Uterus (tissue), 3 donors: ENCODE measurements at regions not wholly inside any gene's neighbourhood (a gene's known extent, or its start where the extent isn't known, plus 50 kb on each side); places are given as distances from the start of the nearest gene placed in this dataset.
"Not testable (repeated sequence)": the region's sequence is repeated elsewhere in the genome, so short reads cannot be mapped to it uniquely, and the experiment has no call there.

Source experiments
- DNase-seq, 2 donors: peaks; one replicate each; pipeline ENCODE4 v3.0.0-alpha.2; 2019 to 2020
- H3K27ac ChIP-seq, 2 donors: fragments of 200-600 bp; sonication (generic); 1 replicate in 1 of 2; 2 replicates in 1 of 2; pipeline ENCODE4 v1.5.1; 2016 to 2018
- H3K27me3 ChIP-seq, 2 donors: fragments of 200-600 bp; sonication (generic); one replicate each; pipeline ENCODE4 v1.5.1; 2018 to 2019; ENCODE audit warnings: control low read depth in 1 of 2
- H3K36me3 ChIP-seq, 2 donors: fragments of 200-600 bp; sonication (generic); one replicate each; pipeline ENCODE4 v1.5.1; 2019; ENCODE audit warnings: control low read depth in 1 of 2
- H3K4me1 ChIP-seq, 2 donors: fragments of 200-600 bp; sonication (generic); one replicate each; pipeline ENCODE4 v1.5.1; 2018 to 2019; ENCODE audit warnings: control low read depth in 1 of 2
- H3K4me3 ChIP-seq, 2 donors: fragments of 200-600 bp; sonication (generic); 1 replicate in 1 of 2; 2 replicates in 1 of 2; pipeline ENCODE4 v1.5.1; 2018 to 2019; ENCODE audit warnings: mild to moderate bottlenecking in 1 of 2
- H3K9me3 ChIP-seq, 2 donors: fragments of 200-600 bp; sonication (generic); one replicate each; pipeline ENCODE4 v1.5.1; 2019; ENCODE audit warnings: control low read depth in 1 of 2
- CTCF ChIP-seq, 4 experiments: fragments of 200-600 bp in 2 of 4; fragments of 450-650 bp in 2 of 4; sonication (generic) in 2 of 4; IDR thresholded peaks; one replicate each; pipeline ENCODE4 v1.5.1; 2016 to 2019; ENCODE audit warnings: antibody characterized with exemption in 4 of 4, mild to moderate bottlenecking in 2 of 4, moderate library complexity in 1 of 4
- POLR2A ChIP-seq, 2 donors: fragments of 450-650 bp; IDR thresholded peaks; one replicate each; pipeline ENCODE4 v1.6.1; 2016; ENCODE audit warnings: antibody characterized with exemption in 2 of 2, mild to moderate bottlenecking in 1 of 2, moderate library complexity in 1 of 2
- intact Hi-C: fragments of 100-400 bp; cut with DNase I; formaldehyde crosslinking; loops from one replicate; pipeline ENCODE4 v1.15.1; 2023; ENCODE audit warnings: low total_unique reads
- donor health status: DM: yes; HTN: yes; CAD: no.

DNA sequence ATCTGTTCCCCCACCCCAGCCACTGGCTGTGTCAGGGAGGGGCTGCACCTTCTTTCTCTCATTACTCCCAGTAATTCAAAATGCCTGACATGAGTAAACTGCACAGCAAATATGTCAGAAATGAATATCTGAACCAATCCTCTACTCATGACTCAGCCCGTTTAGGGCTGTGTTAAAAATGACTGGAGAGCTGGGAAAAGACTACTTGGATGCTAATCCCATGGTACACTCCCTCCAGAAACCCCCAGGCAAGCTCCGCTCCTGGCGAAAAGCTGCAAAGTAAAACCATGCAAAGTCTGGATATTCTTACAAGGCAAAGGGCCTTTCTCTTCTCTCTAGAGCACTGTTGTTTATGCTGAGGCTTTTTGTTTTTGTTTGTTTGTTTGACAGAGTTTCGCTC lies 448.1 kb upstream of the DYNLRB2 start:
- H3K4me1 ChIP-seq: no peaks in the 10 kb centered on the region
- H3K9me3 ChIP-seq: no peaks in the 10 kb centered on the region
- H3K27me3 ChIP-seq: no peaks in the 10 kb centered on the region
- intact Hi-C loops: no loop called here
- H3K36me3 ChIP-seq: no peaks in the 10 kb centered on the region
- no peak for DNase-seq
- no peak overlapping the region for H3K27ac ChIP-seq
- TF ChIP-seq CTCF (IDR thresholded peaks at IDR 0.05) (no peak), POLR2A (IDR thresholded peaks at IDR 0.05) (no peak)
- H3K4me3 ChIP-seq: no peak overlapping the region

GRCh38 chr16:80091453-80091852 lies 449.3 kb upstream of the DYNLRB2 start:
- DNase-seq, H3K36me3 ChIP-seq, H3K27ac ChIP-seq, intact Hi-C loops, H3K27me3 ChIP-seq, H3K9me3 ChIP-seq, H3K4me3 ChIP-seq, H3K4me1 ChIP-seq: not testable (repeated sequence)

DNA sequence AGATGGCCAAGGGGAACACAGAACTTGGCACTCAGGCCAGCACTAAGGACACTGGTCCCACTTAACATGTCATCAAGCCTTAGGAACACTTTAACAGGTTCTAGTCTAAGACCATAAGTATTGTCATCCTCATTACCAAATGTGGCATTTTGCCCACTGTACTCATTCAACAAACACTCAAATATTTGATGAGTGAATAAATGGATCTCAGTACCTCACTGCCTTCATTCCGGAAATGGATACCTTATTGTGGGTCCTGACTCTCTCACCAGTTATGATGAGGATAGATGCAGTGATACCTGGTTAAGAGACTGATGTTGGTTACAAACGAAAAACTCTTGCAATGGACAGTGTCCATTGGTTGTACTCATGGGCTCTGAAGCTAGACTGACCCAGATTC lies 455.2 kb upstream of the DYNLRB2 start:
- Histone ChIP-seq H3K36me3 (no peaks in the 10 kb centered on the region), H3K9me3 (no peaks in the 10 kb centered on the region), H3K27ac (no peak overlapping the region), H3K4me3 (no peak overlapping the region), H3K4me1 (no peaks in the 10 kb centered on the region), H3K27me3 (no peaks in the 10 kb centered on the region)
- intact Hi-C loops: no loop called here
- no peak for TF ChIP-seq CTCF (IDR thresholded peaks at IDR 0.05)
- TF ChIP-seq POLR2A (IDR thresholded peaks at IDR 0.05): no peak
- no peak for DNase-seq

- Histone ChIP-seq H3K27me3 (no peaks in the 10 kb centered on the region), H3K4me1 (no peaks in the 10 kb centered on the region), H3K4me3 (no peak overlapping the region), H3K9me3 (no peaks in the 10 kb centered on the region), H3K27ac (peak overlapping the region in 1 of 2 donors; percentile 48), H3K36me3 (no peaks in the 10 kb centered on the region)
- DNase-seq: peak; percentile 62 to 73
- TF ChIP-seq POLR2A (IDR thresholded peaks at IDR 0.05): no peak
- peak; percentile 61 to 75 (median 74) for TF ChIP-seq CTCF (IDR thresholded peaks at IDR 0.05)
- intact Hi-C loops: no loop called here
Observed at GRCh38 chr16:80084614-80085013, 456.2 kb upstream of the DYNLRB2 start.

DNA sequence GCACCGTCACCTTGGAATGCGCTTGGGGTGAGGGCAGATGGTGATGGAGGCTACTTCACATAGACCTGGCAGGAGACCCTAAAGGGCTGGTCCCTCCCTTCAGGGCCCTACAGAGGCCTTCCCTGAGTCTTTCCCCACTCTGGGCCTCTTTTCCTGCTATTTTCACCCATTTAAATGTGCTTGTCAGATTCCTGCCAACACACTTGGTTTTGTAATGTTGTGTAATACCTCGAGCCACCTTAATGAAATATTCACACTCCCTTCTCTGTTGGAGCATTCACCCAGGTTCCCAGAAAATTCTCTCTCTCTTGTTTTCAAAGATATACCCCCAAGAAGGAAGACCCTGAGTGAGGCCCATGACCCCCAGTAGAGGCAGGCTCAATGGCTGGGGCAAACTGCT lies 456.6 kb upstream of the DYNLRB2 start:
- TF ChIP-seq CTCF (IDR thresholded peaks at IDR 0.05) (no peak), POLR2A (IDR thresholded peaks at IDR 0.05) (no peak)
- intact Hi-C loops: no loop called here
- no peak overlapping the region for H3K4me3 ChIP-seq
- H3K9me3 ChIP-seq: no peaks in the 10 kb centered on the region
- H3K27ac ChIP-seq: peak overlapping the region in 1 of 2 donors; percentile 48
- no peaks in the 10 kb centered on the region for H3K36me3 ChIP-seq
- H3K4me1 ChIP-seq: no peaks in the 10 kb centered on the region
- no peaks in the 10 kb centered on the region for H3K27me3 ChIP-seq
- peak in 1 of 2 donors; percentile 20 for DNase-seq

DNA sequence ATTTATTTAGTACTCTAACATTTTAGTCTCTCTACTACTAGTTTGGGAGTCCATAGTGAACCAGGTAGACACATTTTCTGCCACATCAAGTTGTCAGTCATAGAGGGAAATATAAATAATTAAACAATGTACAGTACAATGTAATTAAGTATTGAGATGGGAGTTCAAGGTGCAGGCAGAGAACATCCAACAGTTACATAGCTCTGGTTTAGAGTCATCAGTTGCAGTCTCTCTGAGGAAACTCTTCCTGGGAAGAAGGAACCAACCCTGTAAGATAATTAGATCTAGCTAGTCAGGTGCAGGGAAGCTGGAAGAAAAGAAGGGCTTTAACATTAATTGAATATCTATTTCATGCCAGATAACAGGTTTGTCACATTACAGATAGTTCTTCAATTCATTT lies 457.9 kb upstream of the DYNLRB2 start:
- no peak overlapping the region for H3K27ac ChIP-seq
- intact Hi-C loops: no loop called here

More for the DNA sequence above, 457.9 kb upstream of the DYNLRB2 start:
- no peaks in the 10 kb centered on the region for H3K9me3 ChIP-seq
- H3K27me3 ChIP-seq: no peaks in the 10 kb centered on the region
- no peak for TF ChIP-seq CTCF (IDR thresholded peaks at IDR 0.05)
- no peak for TF ChIP-seq POLR2A (IDR thresholded peaks at IDR 0.05)
- H3K4me1 ChIP-seq: no peaks in the 10 kb centered on the region
- H3K4me3 ChIP-seq: no peak overlapping the region
- no peak for DNase-seq
- H3K36me3 ChIP-seq: no peaks in the 10 kb centered on the region
